GM13977 (cell line): ENCODE measurements at regions not wholly inside any gene's neighbourhood (a gene's known extent, or its start where the extent isn't known, plus 50 kb on each side); places are given as distances from the start of the nearest gene placed in this dataset.

ENCODE experiments used
- DNase-seq: peaks from one replicate; pipeline ENCODE4 v3.0.0; 2012; ENCODE audit warnings: low spot score
- in situ Hi-C: fragments of 300-500 bp; cut with MboI; formaldehyde crosslinking; loops from one replicate; pipeline ENCODE4 v1.12.0; 2022; ENCODE audit warnings: low sequenced_read_pairs, low pct_unique_long_range_greater_than_20kb, mixed read lengths, inconsistent platforms; ENCODE audit not compliant: unreplicated experiment
- TF ChIP-seq, protein P1 (sequence below): IDR thresholded peaks from 2 replicates; pipeline ENCODE4 v1.5.1; 2012; ENCODE audit warnings: mild to moderate bottlenecking, control low read depth; ENCODE audit not compliant: insufficient read depth; ENCODE audit errors: extremely low read depth, missing control alignments

DNA sequence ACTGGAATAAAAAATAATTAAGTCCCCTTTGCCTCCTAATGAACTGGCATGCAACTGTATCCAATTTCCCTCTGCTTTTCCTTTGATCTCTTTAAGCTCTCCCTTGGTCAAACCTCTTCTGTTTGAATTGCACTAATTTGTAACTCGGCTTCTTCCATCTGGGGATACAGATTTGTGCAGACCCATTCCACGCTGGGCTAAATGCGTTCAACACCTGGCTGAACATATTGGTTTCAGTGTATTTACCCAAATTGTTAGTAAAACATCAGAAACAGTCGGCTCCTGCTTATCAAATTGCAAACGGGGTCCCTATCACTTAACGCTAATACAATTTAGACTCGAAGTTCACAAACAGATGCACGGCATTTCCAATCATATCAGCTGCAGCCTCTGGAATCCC lies 124.9 kb upstream of the TAPT1 start:
- in situ Hi-C loops, result no loop called here
- TF ChIP-seq, protein P1, sequence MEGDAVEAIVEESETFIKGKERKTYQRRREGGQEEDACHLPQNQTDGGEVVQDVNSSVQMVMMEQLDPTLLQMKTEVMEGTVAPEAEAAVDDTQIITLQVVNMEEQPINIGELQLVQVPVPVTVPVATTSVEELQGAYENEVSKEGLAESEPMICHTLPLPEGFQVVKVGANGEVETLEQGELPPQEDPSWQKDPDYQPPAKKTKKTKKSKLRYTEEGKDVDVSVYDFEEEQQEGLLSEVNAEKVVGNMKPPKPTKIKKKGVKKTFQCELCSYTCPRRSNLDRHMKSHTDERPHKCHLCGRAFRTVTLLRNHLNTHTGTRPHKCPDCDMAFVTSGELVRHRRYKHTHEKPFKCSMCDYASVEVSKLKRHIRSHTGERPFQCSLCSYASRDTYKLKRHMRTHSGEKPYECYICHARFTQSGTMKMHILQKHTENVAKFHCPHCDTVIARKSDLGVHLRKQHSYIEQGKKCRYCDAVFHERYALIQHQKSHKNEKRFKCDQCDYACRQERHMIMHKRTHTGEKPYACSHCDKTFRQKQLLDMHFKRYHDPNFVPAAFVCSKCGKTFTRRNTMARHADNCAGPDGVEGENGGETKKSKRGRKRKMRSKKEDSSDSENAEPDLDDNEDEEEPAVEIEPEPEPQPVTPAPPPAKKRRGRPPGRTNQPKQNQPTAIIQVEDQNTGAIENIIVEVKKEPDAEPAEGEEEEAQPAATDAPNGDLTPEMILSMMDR, result no peak
- no peak for DNase-seq

DNA sequence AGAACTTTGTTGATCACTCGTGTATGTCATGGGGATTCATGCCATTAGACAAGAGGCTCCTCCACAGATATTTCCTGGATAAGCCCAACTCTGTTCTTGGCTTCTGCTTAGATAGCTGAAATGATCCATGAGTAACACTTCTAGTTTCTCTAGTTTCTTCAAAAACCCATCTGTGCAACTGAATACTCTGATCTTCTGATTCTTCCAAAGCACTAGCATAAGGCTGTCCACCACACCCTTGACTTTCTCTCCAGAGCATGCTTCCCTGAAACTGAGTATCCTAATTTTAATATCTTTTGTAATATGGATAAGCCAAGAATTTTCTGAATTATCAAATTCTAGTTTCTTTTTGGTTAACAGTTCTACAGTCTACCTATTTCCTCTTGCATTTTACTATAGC lies 118.6 kb upstream of the TAPT1 start:
- TF ChIP-seq, protein P1, result no peak
- no peak for DNase-seq
- in situ Hi-C loops, result no loop called here

DNA sequence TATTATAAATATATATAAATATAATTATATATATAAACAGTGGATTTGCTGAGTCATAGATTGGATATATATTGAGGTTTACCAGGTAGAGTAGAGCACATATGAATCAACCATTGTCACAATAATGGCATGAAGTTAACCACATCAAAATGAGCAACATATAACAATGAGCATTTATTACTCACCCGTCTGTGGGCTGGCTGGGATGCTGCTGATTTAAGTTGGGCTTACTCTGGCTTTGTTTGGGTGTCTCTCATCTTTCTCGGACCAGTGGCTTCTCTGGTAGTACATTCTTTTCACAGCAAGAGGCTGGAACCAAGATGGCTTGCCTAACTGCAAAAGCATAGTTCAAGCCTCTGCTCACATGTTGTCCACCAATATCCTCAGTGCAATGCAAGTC lies 111.7 kb upstream of the TAPT1 start:
- in situ Hi-C loops, result no loop called here
- TF ChIP-seq, protein P1, result no peak
- no peak for DNase-seq

DNA sequence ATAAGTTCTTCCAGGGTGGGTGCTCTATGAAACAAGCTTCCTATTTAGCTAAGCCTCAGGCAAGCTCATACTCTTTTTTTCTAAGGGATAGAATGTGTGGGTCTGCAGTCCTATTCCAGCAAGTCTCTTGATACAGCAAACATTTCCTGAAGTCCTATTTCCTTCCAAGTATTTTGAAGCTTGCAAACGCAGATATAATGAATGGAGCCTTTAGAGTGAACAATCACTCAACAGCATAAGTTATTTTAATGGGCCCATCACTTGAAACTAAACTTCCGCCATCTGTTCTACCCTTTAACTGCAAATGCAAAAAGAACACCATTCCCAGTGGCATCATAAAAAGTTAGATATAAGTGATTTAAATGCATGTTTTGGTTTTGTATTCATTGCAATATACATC lies 108.3 kb upstream of the TAPT1 start:
- DNase-seq, result no peak
- TF ChIP-seq, protein P1, result no peak
- in situ Hi-C loops, result no loop called here

DNA sequence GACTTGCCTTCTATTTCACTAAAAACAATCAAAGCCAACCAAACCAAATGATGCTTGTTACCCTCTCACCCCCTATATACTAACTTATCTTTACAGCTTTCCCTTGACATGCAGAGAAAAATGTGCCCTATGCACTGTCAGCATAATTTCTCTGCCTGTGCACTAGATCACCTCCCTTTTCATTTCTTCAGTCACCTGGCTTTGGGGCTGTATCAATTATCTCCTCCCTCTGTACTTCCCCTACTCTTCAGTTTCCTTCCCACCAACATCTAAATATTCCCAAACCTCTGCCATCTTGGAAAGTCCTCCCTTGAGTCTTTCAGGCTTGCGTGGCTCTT lies 103.5 kb upstream of the TAPT1 start:
- no peak for DNase-seq
- in situ Hi-C loops, result no loop called here
- TF ChIP-seq, protein P1, result no peak

DNA sequence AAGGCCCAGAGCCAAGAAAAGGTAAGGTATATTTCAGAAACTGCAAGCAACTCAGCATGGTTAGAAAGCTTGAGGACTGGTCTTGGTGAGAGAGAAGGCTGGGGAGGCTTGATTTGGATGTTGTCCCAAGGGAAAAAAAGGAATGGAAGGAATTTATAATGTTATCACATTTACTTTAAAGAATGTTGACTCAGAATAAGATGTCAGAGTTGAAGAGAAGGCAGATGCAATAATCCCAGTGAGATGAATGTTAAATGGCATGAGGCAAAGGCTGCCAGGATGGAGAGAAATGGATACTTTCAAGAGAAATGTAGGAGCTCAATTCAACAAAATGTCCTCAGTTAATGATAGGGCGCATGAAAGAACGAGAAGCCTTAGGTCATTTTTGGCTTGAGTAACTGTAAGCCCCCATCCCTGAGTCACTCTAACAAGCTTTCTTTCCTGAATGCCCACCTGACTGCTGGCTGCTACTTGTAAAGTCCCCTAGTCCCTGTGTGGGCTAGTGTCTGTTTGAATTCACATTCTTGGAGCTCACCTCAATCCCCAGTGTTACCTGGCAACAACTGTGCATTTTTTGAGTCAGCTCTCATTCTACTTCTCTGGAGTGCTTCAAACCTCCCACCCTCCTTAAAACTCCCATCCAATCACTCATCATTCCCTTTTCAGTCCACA lies 103.0 kb upstream of the TAPT1 start:
- in situ Hi-C loops, result no loop called here
- no peak for DNase-seq
- TF ChIP-seq, protein P1, result no peak

DNA sequence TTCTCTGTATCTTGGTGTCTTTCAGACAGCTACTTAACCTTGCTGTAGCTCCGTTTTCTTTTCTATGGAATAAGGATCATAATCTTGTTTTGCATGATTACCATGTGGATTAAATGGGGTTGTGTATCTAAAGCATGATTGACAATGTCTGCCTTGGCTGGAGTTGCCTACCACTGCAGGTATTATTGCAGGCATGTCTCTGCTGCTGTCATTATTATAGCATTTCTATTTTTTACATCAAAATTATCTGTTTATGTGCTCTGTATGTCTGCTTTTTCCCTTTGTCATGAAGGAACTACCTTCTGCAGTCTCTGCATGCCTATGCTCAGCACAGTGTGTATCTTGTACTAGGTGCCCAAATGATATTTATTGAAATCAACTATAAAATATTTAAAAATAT lies 95.9 kb upstream of the TAPT1 start:
- DNase-seq, result no peak
- TF ChIP-seq, protein P1, result no peak
- in situ Hi-C loops, result no loop called here
